LHCN-M2 (cell line): ENCODE measurements at regions not wholly inside any gene's neighbourhood (a gene's known extent, or its start where the extent isn't known, plus 50 kb on each side); places are given as distances from the start of the nearest gene placed in this dataset.
"Not testable (repeated sequence)": the region's sequence is repeated elsewhere in the genome, so short reads cannot be mapped to it uniquely, and the experiment has no call there.

Experiments
- DNase-seq: peaks from one replicate; pipeline ENCODE4 v3.0.0-alpha.2; 2012; ENCODE audit warnings: low read depth

DNA sequence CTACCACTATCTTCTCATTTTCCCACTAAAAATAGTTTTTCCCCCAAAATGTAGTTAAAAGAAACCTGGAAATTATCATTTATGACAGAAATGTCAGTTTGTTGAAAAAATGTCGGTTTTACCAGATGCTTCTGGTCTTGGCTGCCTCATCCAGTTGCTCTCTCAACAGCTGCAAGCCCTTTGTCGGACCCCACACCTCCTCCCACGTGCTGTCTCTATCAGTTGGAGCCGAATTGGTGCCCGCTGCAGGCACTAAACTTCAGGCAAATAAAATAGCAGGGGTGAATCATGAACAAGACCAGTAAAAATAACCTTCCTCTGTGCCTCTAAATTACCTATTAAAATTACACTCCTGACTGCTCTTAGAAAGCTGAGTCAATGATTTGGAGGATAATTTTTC is 129.5 kb upstream of the CEP162 start:
- peak; percentile 91 for DNase-seq

DNA sequence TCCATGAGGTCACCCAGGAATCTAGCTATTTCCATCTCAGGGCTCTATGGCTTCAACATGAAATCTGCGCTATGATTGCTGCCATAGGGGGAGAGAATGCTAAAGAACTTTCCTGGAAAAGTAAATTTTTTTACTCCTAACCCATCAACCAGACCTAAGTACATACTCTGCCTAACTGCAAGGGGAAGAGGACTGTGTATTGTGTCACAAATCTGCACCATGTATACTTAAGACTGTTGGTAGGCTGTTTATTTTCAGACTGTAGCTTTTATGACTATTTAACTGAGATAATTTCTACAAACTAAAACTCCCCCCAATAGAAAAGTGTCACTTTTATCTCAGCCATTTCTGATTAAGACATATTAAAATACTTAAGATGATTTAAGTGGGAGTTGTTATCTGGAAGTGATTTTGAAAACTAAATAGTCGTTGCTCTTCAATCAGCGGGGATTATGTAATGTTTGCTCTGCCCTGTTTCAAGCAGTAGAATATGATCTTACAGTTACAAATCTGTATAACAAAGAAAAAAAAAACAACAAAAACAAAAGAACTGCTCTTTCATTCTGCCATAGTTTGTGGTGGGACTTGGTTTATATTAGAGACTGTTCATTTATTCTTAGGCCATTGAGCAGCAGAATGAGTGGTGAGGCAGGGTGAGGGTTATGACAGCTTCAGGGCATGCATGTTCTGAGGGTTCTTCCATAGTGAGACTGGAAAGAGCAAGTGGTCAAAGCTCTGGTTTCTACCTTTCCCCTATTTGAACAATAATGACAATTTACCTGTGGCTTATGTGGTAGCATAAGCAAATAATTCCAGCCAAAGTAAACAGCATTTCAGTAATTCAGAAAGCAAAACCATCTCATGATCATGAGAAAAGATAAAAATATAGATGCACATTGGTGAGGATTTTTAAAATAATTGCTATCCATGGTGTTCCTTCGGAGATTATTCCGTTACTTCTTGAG is 126.3 kb upstream of the CEP162 start:
- DNase-seq = no peak

DNA sequence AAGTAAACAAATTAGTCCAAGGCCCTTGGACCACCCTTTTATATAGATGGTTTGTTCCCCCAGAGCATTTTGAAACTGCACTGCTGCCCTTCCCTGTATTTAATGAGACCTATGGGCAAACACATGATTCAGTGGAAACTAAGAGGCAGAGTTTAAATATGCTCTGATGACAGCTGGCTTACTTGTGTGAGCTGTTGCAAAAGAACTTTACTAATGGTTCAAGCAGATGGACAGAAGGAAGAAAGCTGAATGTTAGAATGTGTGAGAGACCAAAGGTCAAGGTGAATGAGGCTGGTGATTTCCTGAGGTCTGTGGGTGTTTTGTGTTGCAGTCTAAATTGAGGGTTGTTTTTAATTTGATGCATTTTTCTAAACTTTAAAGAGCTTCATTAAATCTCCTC is 123.0 kb upstream of the CEP162 start:
- DNase-seq = peak; percentile 76

DNA sequence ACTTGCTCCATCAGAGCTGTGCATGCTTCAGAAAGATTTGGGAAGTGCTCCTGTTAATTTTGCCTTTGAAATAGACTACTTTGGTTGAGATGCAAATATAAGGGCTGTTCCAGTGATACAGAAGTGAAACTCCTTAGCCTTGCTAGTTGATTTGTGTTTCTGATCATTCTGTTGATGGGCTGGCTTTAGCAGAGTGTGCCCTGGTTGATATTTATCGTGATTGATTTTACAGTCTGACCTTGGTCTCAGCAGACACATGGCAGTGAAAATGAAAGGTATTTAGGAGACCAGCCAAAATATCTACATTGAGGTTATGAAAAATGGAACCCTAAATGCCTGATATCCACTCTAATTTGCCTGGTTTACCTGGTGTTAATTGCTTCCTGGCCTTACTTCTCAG is 122.1 kb upstream of the CEP162 start:
- DNase-seq = no peak

DNA sequence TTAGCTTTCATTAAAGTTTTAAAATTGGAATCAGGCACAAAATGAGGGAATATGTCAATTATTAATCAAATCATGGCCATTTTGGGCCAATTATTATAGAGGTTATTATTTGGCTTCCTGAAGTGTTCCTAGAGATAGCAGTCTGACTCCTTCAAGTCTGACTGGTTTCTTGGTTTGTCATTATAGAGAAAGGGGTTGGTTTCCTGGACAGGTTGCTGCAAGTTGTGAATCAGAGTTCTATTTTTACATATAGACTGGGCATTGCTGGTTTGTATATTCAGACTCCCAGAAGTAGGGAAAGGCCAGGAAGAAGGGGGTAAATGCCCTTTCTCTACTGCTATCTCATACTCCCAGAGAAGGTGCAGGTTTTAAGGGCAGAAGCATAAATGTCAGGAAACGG is 121.4 kb upstream of the CEP162 start:
- DNase-seq = peak; percentile 12

DNA sequence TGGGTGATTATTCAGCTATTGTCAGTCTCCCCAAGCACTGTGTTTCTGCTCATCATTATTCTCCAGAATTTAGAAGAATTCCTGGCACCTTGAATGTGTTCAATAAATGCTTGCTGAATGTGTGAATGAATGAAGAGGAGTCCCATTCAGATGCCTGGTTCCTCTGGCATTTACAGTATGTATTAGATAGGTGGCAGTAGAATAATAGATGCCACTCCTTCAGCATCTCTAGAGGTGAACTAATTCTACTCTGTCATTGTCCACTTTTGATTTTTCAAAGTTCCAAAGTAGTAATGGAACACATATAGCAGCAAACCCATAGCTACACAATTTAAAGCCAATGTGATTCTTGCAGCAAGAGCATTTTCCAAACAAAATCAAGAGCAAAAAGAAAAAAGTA is 118.9 kb upstream of the CEP162 start:
- peak; percentile 12 for DNase-seq

DNA sequence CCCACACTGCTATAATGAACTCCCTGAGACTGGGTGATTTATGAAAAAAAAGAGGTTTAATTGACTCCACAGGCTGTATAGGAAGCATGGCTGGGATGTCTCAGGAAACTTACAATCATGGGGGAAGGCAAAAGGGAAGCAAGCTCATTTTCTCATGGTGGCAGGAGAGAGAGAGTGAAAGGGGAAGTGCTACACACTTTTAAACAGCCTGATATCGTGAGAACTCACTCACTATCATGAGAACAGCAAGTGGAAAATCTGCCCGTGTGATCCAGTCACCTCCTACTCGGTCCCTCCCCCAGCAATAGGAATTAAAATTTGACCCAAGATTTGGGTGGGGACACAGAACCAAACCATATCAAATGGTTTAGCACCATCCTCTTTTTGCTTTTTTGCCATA is 116.6 kb upstream of the CEP162 start:
- DNase-seq = no peak

DNA sequence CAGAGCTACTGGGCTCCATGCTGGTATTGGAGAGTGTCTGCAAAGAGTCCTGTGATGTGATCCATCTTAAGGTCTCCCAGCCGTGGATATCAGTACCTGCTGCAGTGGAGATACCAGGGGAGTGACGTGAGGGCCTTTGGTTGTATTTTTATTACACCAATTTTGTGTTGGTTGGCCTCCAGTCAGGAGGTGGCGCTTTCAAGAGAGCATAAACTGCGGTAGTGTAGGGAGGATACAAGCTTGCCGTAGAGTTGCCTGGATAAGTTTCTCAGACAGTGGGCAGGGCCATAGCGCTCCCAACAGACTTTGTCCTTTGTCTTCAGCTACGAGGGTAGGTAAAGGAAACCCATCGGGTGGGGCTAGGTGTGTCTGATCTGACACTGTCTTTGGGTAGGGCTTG is 113.0 kb upstream of the CEP162 start:
- DNase-seq = no peak

DNA sequence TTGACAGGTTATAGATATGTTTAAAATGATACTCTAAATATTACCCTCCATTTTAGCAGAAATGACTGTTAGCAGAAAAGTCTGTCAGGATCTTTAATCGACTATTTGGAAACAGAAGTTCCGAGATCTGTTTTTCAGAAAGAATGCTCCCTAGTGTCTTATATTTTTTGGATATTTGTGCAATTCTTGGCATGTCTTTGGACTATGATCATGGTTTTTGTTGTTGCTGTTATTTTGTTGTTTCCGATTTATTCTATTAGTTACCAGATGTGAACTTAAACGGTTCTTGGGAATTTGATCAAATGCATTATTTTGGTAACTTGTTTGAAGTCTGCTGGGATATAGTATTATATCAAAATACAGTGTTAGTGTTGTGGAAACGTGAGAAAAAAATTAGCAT is 106.4 kb upstream of the CEP162 start:
- no peak for DNase-seq

DNA sequence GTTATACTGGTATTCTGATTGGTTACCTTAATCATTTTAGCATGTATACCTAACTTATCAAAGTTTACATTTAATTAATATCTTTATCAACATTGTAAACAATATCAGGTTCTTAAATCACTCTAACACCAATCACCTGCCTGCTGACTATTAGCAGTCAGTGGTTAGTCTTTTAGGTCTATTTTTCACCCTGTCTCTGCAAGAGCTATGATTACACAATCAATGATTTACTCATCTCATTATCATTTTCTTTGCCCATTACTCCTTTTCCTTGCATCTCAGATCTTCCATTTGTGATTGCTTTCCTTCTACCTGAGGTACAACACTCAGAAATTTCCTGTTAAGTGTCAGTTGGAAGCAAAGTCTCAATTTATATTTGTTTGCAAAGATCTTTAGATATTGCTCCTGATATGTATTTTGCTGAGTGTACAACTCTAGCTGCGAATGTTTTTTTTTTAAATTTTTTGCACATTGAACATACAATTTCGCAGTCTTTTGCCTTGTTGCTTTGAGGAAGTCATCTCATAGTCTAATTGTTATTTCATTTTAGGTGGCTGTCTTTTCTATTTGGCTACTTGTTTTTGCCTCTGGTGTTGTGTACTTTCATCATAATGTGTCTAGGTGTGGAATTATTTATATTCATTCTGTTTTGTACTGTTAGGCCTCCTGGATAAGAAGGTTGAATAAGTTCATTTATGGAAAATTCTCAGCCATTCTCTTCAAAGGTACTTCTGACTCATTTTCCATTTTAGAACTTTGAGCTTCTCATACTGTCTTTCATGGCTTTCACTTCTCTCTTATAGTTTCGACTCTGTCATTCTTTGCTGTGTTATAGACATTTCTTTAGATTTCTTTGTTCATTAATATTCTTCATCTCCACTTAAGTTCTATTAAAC is 104.9 kb upstream of the CEP162 start:
- DNase-seq = no peak

DNA sequence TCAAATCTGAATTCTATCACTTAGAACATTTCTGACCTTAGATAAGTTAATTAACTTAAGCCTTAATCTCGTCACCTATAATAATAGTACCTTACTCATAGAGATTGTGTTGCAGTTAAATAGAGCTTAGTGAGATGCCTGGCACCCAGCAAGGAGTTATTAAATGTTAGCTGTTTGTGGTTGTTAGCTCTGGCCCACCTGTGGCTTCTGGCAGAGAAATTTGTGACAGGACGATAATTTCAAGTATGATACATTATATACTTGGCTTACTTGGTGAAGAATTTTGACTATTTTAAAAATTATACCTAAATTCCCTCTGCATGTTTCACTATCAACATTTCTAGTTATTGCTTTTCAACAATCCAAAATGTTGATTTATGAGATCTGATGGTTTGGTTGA is 102.9 kb upstream of the CEP162 start:
- DNase-seq = no peak

DNA sequence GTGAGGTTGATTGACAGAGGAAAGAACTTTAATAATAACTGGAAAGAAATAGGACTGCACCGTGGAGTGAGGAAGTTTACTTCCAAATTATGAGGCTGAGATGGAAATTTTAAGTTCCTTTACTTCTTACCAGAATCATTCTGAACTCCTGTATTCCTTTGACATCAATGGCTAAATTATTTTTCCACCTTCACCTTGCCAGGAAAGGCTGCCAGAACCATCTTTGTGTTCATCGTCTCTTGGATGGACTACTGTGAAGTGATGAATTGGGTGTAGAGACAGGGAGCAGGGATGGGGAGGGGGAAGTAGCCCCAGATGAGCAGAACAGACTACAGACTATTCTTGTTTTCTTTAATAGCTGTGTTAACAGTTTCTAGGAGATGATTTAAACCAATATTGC is 102.1 kb upstream of the CEP162 start:
- no peak for DNase-seq

DNA sequence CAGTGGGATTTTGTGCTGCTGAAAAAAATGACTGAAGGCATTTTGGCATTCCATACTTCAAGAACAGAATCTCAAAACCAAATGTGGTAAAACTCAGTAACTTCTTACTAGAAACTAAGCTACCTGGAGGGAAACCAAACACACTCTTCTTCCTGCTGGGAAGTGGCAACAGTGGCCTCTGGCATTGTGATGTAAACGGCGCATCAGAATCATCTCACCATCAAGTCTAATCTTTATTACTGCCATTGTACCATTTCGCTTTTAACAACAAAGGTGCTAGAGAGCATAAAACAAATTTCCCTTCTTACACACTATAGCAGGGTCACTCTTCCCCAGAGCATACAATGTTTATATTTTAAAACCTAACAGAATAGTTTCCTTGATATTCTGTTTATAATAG is 101.6 kb upstream of the CEP162 start:
- no peak for DNase-seq

DNA sequence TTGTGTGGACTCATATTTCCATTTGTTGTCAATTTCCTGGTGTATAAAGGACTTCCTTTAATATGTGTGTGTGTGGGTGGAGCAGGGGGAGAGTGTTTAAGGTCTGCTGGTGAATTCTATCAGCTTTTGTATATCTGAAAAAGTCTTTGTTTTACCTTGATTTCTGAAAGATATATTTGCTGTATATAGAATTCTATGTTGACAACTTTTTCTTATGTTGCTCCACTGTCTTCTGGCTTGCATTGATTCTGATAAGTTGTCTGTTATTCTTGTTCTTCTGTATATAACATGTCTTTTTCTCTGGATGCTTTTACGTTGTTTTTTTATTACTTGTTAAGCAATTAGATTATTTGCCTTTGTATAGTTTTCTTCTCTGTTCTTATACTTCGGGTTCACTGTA is 90.0 kb upstream of the CEP162 start:
- no peak for DNase-seq

DNA sequence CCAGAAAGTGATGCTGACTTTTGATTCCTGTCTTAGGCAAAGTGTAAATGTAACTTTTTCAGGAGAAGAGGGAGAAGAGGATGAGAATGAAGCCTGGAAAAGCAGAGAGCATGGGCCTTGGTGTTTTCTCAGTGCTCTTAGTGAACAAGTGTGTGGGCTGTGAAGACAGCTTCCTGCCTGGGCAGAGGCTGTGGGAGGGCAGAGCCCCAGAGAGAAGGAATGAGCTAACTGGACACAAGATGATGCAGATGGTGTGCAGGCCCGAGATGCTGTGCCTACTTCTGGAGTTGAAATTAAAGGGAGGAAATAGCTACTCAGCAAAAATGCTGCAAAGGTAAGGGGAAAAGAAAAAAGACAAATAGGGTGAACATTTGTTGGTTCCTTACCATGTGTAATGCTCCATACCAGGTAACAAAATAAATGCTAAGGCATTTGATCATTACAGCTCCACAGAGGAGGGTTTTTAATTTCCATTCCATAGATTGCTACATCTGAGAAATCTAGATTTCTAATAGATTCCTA is 87.0 kb upstream of the CEP162 start:
- DNase-seq = no peak

DNA sequence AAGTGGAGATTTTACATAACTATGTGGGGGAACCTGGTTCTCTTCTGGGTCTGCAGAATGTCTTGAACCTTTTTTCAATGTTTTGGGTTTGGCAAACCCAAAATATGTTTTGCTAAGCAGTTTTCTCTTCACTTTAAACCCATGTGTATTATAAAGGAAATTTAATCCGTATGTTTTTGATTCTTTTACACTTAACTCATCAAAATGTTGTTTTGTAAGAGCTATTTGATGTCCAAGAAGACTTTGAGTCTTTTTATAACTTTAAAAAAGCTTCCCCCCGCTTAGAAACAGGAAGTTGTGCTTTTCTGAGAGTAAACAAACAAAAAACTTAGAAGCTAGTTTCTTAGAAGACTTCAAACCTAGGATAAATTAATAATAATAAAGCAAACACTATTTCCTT is 81.9 kb upstream of the CEP162 start:
- DNase-seq = peak; percentile 29

DNA sequence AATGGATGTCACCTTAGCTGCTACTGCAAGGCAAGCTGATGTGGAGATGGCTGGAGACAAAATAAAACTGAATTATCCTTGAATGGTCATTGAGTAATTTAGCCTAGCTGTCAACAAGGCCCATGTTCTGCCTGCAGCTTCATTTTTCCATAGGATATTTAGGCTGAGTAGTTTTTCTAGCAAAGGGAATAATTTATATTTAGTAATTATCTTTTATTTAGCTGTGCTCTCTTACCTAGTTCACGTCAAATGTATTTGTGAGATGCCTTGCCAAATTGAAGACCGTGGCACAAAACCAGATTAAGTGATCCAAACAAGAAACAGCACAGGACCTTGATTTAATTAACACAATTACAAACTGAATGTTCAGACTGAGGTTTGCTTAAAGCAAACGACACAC is 77.4 kb upstream of the CEP162 start:
- no peak for DNase-seq

DNA sequence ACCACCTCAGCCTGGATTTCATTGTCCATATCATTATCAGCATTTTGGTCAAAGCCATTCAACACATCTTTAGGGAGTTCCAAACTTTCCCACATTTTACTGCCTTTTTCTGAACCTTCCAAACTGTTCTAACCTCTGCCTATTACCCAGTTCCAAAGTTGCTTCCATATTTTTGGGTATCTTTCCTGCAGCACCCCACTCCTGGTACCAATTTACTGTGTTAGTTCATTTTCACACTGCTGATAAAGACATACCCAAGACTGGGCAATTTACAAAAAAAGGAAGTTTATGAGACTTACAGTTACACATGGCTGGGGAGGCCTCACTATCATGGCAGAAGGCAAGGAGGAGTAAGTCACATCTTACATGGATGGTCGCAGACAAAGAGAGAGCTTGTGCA is 63.6 kb upstream of the CEP162 start:
- DNase-seq = not testable (repeated sequence)

DNA sequence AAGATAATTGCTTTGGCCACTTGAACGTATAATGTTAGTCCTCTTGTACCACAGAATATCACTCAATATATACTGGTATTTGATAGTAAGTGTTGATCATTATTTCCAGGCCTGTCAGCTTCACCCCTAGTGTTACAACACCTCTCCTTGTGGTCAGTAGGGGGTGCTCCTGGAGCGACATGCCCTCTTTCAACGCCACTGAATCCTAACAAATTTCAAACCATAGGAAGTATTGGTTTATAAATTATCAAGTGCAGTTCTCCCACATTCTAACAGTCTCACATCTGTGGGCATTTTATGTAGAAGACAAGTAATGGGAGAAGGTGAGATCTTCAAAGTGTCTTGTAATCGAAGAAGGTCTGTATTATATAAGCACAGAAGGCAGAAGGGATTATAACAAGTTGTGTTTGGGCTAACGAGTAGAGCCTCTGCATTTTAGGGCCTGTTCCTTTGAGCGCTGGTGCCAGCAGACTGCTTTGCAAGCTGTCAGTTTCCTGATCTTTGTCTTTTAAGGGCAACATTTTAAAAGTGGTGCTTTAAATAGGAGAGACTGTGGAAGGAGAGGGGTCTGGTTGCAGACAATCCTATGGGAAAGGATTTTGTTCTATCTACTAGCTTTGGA is 57.1 kb upstream of the CEP162 start:
- DNase-seq = no peak

DNA sequence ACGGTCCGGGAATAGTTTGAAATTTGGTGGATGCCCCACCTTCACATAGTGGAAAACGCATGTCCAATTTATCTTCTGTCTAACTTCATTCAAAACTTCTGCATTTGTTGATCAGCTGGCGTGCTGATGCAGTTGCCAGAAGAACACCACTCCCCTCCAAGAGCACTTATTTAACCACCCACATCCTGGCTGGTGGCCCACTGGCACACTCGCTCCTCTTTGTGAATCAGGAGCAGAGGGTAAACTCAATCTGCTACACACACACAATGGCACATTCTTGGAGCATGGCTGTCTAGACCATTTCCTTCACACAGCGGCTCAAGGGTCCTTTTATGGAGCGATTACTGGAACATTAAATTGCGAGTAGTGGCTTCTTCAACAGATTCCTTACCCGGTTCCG is 55.1 kb upstream of the CEP162 start:
- DNase-seq = peak; percentile 90

DNA sequence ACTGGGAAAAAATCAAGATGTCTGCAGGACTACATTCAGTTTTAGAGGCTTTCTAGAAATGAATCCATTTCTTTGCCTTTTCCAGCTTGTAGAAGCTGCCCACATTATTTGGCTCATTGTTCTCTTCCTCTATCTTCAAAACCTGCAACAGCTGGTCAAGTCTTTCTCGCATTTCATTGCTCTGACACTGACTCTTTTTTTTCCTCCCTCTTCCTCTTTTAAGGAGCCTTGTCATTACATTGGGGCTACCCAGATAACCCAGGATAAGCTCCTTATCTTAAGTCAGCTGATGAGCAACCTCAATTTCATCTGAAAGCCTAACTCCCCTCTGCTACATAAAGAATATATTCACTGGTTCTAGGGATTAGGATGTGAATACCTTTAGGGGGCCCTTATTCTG is 53.2 kb upstream of the CEP162 start:
- DNase-seq = peak; percentile 54

DNA sequence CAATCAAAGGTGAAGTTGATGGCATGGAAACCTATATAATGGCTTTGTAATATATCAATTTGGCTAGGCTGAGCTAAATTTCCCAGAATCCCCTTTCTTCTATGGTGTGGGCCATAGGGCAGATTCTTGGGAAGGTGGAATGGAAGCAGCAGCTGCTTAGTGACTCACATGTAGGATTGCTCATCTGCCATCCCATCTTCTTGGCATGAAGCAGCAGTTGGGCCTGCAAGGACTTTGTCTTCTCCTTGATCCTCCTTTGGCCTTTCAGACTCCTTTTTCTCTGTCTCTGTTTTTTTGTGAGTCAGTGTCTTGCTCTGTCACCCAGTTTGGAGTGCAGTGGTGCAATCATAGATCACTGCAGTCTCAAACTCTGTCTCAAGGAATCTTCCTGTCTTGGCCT is 52.6 kb upstream of the CEP162 start:
- DNase-seq = peak; percentile 94
